ENCODE measurements at regions not wholly inside any gene's neighbourhood (a gene's known extent, or its start where the extent isn't known, plus 50 kb on each side); places are given as distances from the start of the nearest gene placed in this dataset.

GRCh38 chr5:14090755-14091154 lies 52.4 kb upstream of the TRIO start:
- no peak for DNase-seq

GRCh38 chr5:14090290-14090689 lies 52.9 kb upstream of the TRIO start:
- DNase-seq = no peak

GRCh38 chr5:14089198-14089597 lies 53.9 kb upstream of the TRIO start:
- DNase-seq = no peak

GRCh38 chr5:14086261-14086660 lies 56.9 kb upstream of the TRIO start:
- no peak for DNase-seq

GRCh38 chr5:14082973-14083372 lies 60.2 kb upstream of the TRIO start:
- no peak for DNase-seq

GRCh38 chr5:14082523-14082922 lies 60.6 kb upstream of the TRIO start:
- no peak for DNase-seq

- no peak for DNase-seq
These were observed 61.4 kb upstream of the TRIO start for GRCh38 chr5:14081791-14082190.

GRCh38 chr5:14078716-14079115 lies 64.4 kb upstream of the TRIO start:
- DNase-seq = no peak

GRCh38 chr5:14077501-14077900 lies 65.6 kb upstream of the TRIO start:
- DNase-seq = no peak

GRCh38 chr5:14076561-14076960 lies 66.6 kb upstream of the TRIO start:
- no peak for DNase-seq

GRCh38 chr5:14075937-14076336 lies 67.2 kb upstream of the TRIO start:
- no peak for DNase-seq

GRCh38 chr5:14071433-14071832 lies 71.7 kb upstream of the TRIO start:
- no peak for DNase-seq

- DNase-seq = no peak
These were observed 74.1 kb upstream of the TRIO start for GRCh38 chr5:14069021-14069420.

- DNase-seq = no peak
These were observed 75.0 kb upstream of the TRIO start for GRCh38 chr5:14068136-14068535.

GRCh38 chr5:14066326-14066725 lies 76.8 kb upstream of the TRIO start:
- DNase-seq = no peak

- no peak for DNase-seq
These were observed 78.3 kb upstream of the TRIO start for GRCh38 chr5:14064841-14065240.

- no peak for DNase-seq
These were observed 79.5 kb upstream of the TRIO start for GRCh38 chr5:14063691-14064090.

GRCh38 chr5:14063138-14063537 lies 80.0 kb upstream of the TRIO start:
- no peak for DNase-seq

- no peak for DNase-seq
These were observed 81.0 kb upstream of the TRIO start for GRCh38 chr5:14062178-14062577.

GRCh38 chr5:14061106-14061505 lies 82.0 kb upstream of the TRIO start:
- no peak for DNase-seq

- DNase-seq = no peak
These were observed 82.9 kb upstream of the TRIO start for GRCh38 chr5:14060218-14060617.

GRCh38 chr5:14059810-14060209 lies 83.3 kb upstream of the TRIO start:
- no peak for DNase-seq

GRCh38 chr5:14057289-14057688 lies 85.9 kb upstream of the TRIO start:
- no peak for DNase-seq

- DNase-seq = no peak
These were observed 87.1 kb upstream of the TRIO start for GRCh38 chr5:14056039-14056438.

Measured in hindlimb muscle (tissue), 1 donor.